ENCODE measurements at regions not wholly inside any gene's neighbourhood (a gene's known extent, or its start where the extent isn't known, plus 50 kb on each side); places are given as distances from the start of the nearest gene placed in this dataset.

DNA sequence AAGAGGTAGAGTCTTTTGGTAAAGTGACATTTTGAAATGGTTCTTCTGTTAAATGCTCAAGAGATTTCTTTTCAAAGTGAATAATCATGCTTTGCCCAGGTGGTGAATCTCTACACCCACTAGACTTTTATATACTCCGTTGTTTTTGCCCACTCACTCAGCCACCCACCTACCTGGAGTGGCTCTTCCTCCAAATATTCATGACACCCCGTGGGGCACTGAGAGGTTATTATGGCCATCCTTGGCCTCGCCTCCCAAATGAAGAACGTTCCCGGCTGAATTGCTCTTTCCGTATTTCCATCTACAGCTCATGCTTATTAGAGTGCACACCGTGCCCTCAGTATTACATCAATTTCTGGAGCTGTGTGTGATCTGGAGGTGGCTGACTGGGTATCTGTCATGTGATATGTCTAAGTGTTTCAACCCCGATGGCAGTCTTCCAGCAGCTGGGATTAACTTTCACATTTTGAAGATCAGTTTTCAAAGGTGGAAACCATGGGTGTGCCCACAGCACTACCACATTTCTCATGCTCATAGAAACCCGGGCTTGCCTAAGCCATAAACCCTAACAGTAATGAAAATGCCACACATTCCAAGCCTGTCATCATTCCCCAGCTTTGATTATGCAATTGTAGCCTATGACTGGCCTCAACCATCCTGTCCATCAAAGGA lies 406.6 kb upstream of the MMADHC start:
- TF ChIP-seq POLR2A (IDR thresholded peaks at IDR 0.05; ENCODE audit: low read depth, low read length) = no peak
- TF ChIP-seq, protein P1, sequence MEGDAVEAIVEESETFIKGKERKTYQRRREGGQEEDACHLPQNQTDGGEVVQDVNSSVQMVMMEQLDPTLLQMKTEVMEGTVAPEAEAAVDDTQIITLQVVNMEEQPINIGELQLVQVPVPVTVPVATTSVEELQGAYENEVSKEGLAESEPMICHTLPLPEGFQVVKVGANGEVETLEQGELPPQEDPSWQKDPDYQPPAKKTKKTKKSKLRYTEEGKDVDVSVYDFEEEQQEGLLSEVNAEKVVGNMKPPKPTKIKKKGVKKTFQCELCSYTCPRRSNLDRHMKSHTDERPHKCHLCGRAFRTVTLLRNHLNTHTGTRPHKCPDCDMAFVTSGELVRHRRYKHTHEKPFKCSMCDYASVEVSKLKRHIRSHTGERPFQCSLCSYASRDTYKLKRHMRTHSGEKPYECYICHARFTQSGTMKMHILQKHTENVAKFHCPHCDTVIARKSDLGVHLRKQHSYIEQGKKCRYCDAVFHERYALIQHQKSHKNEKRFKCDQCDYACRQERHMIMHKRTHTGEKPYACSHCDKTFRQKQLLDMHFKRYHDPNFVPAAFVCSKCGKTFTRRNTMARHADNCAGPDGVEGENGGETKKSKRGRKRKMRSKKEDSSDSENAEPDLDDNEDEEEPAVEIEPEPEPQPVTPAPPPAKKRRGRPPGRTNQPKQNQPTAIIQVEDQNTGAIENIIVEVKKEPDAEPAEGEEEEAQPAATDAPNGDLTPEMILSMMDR (IDR thresholded peaks at IDR 0.05; ENCODE audit: extremely low read depth in 1 of 2, insufficient read depth in 1 of 2, low read depth in 1 of 2, low read length in 2 of 2) = no peak
- TF ChIP-seq, protein P2, sequence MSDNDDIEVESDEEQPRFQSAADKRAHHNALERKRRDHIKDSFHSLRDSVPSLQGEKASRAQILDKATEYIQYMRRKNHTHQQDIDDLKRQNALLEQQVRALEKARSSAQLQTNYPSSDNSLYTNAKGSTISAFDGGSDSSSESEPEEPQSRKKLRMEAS (IDR thresholded peaks at IDR 0.05; ENCODE audit: insufficient read depth, insufficient read length) = no peak
